B cell (primary cell): ENCODE measurements at regions not wholly inside any gene's neighbourhood (a gene's known extent, or its start where the extent isn't known, plus 50 kb on each side); places are given as distances from the start of the nearest gene placed in this dataset.

ENCODE experiments used
- EZH2 ChIP-seq: IDR thresholded peaks from 2 replicates; pipeline ENCODE4 v1.6.1; 2012; ENCODE audit warnings: borderline replicate concordance, low read depth, mild to moderate bottlenecking, moderate library complexity, low read length; ENCODE audit not compliant: insufficient read depth, poor library complexity, severe bottlenecking
- TF ChIP-seq, protein P1 (sequence below): fragments of 200-600 bp; IDR thresholded peaks from one replicate; pipeline ENCODE4 v1.8.0; 2022; ENCODE audit warnings: antibody characterized with exemption, mild to moderate bottlenecking

DNA sequence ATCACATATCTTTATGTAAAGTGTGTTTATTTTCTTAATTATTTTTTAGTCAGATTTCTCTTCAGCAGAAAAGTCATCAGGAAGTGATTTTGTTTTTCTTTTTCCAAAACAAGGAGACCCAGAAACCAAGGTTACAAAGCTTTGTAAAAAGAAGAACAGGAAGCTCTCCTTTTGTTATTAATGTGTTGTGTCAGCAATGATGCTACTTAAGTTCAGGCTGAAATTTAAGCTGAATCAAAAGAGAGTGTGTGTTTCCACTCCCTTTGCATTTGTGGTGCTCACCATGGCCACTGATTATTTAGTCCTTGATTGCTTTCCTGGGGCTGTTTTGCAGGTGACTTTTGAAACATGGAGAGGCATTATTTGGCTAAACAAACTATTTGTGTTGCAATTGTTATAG is 155.3 kb upstream of the ATP2B1 start:
- TF ChIP-seq, protein P1, sequence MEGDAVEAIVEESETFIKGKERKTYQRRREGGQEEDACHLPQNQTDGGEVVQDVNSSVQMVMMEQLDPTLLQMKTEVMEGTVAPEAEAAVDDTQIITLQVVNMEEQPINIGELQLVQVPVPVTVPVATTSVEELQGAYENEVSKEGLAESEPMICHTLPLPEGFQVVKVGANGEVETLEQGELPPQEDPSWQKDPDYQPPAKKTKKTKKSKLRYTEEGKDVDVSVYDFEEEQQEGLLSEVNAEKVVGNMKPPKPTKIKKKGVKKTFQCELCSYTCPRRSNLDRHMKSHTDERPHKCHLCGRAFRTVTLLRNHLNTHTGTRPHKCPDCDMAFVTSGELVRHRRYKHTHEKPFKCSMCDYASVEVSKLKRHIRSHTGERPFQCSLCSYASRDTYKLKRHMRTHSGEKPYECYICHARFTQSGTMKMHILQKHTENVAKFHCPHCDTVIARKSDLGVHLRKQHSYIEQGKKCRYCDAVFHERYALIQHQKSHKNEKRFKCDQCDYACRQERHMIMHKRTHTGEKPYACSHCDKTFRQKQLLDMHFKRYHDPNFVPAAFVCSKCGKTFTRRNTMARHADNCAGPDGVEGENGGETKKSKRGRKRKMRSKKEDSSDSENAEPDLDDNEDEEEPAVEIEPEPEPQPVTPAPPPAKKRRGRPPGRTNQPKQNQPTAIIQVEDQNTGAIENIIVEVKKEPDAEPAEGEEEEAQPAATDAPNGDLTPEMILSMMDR, result no peak
- no peak for TF ChIP-seq EZH2
